ENCODE measurements at regions not wholly inside any gene's neighbourhood (a gene's known extent, or its start where the extent isn't known, plus 50 kb on each side); places are given as distances from the start of the nearest gene placed in this dataset.
A peak's percentile ranks its signal among the peaks of the same experiment; 100 is the strongest.

- no peak for TF ChIP-seq CTCF (IDR thresholded peaks at IDR 0.05; ENCODE audit: partially characterized antibody, unreplicated experiment)
- no peaks in the 10 kb centered on the region for H3K36me3 Mint-ChIP-seq (ENCODE audit: unreplicated experiment)
- peaks cover 3% of the 10 kb centered on the region for H3K9me3 Mint-ChIP-seq (ENCODE audit: unreplicated experiment)
- H3K4me3 Mint-ChIP-seq (ENCODE audit: unreplicated experiment), result no peak overlapping the region
- H3K27ac Mint-ChIP-seq (ENCODE audit: unreplicated experiment), result no peak overlapping the region
- DNase-seq, result no peak
- peaks cover 5% of the 10 kb centered on the region for H3K27me3 Mint-ChIP-seq (ENCODE audit: unreplicated experiment)
- peaks cover 8% of the 10 kb centered on the region for H3K4me1 Mint-ChIP-seq (ENCODE audit: low read depth, unreplicated experiment)
Measured at GRCh38 chr16:5590416-5590815, 492.8 kb upstream of the EEF2KMT start.

- peaks cover 5% of the 10 kb centered on the region for H3K27me3 Mint-ChIP-seq (ENCODE audit: unreplicated experiment)
- DNase-seq, result no peak
- H3K9me3 Mint-ChIP-seq (ENCODE audit: unreplicated experiment), result peaks cover 3% of the 10 kb centered on the region
- H3K4me1 Mint-ChIP-seq (ENCODE audit: low read depth, unreplicated experiment), result peaks cover 8% of the 10 kb centered on the region
- no peak for TF ChIP-seq CTCF (IDR thresholded peaks at IDR 0.05; ENCODE audit: partially characterized antibody, unreplicated experiment)
- H3K4me3 Mint-ChIP-seq (ENCODE audit: unreplicated experiment), result peak overlapping the region; percentile 32
- H3K27ac Mint-ChIP-seq (ENCODE audit: unreplicated experiment), result no peak overlapping the region
- H3K36me3 Mint-ChIP-seq (ENCODE audit: unreplicated experiment), result no peaks in the 10 kb centered on the region
Measured at GRCh38 chr16:5589812-5590373, 492.3 kb upstream of the EEF2KMT start.

GRCh38 chr16:5584109-5584508 is 486.5 kb upstream of the EEF2KMT start:
- Mint-ChIP-seq H3K27ac (ENCODE audit: unreplicated experiment) (no peak overlapping the region), H3K4me1 (ENCODE audit: low read depth, unreplicated experiment) (peaks cover 13% of the 10 kb centered on the region), H3K36me3 (ENCODE audit: unreplicated experiment) (no peaks in the 10 kb centered on the region), H3K27me3 (ENCODE audit: unreplicated experiment) (no peaks in the 10 kb centered on the region), H3K4me3 (ENCODE audit: unreplicated experiment) (no peak overlapping the region), H3K9me3 (ENCODE audit: unreplicated experiment) (peaks cover 13% of the 10 kb centered on the region)
- DNase-seq, result no peak
- TF ChIP-seq CTCF (IDR thresholded peaks at IDR 0.05; ENCODE audit: partially characterized antibody, unreplicated experiment), result no peak

GRCh38 chr16:5582529-5582928 is 484.9 kb upstream of the EEF2KMT start:
- Mint-ChIP-seq H3K4me3 (ENCODE audit: unreplicated experiment) (no peak overlapping the region), H3K36me3 (ENCODE audit: unreplicated experiment) (no peaks in the 10 kb centered on the region), H3K4me1 (ENCODE audit: low read depth, unreplicated experiment) (peaks cover 13% of the 10 kb centered on the region), H3K9me3 (ENCODE audit: unreplicated experiment) (peaks cover 10% of the 10 kb centered on the region), H3K27me3 (ENCODE audit: unreplicated experiment) (no peaks in the 10 kb centered on the region), H3K27ac (ENCODE audit: unreplicated experiment) (no peak overlapping the region)
- no peak for TF ChIP-seq CTCF (IDR thresholded peaks at IDR 0.05; ENCODE audit: partially characterized antibody, unreplicated experiment)
- no peak for DNase-seq

GRCh38 chr16:5581908-5582307 is 484.3 kb upstream of the EEF2KMT start:
- H3K27ac Mint-ChIP-seq (ENCODE audit: unreplicated experiment), result peak overlapping the region; percentile 78
- no peaks in the 10 kb centered on the region for H3K36me3 Mint-ChIP-seq (ENCODE audit: unreplicated experiment)
- DNase-seq, result peak; percentile 29
- H3K4me3 Mint-ChIP-seq (ENCODE audit: unreplicated experiment), result no peak overlapping the region
- H3K4me1 Mint-ChIP-seq (ENCODE audit: low read depth, unreplicated experiment), result peaks cover 13% of the 10 kb centered on the region
- H3K9me3 Mint-ChIP-seq (ENCODE audit: unreplicated experiment), result peaks cover 10% of the 10 kb centered on the region
- no peak for TF ChIP-seq CTCF (IDR thresholded peaks at IDR 0.05; ENCODE audit: partially characterized antibody, unreplicated experiment)
- H3K27me3 Mint-ChIP-seq (ENCODE audit: unreplicated experiment), result no peaks in the 10 kb centered on the region

Data from glutamatergic neuron (in vitro differentiated cells).